ENCODE measurements at regions not wholly inside any gene's neighbourhood (a gene's known extent, or its start where the extent isn't known, plus 50 kb on each side); places are given as distances from the start of the nearest gene placed in this dataset.

DNA sequence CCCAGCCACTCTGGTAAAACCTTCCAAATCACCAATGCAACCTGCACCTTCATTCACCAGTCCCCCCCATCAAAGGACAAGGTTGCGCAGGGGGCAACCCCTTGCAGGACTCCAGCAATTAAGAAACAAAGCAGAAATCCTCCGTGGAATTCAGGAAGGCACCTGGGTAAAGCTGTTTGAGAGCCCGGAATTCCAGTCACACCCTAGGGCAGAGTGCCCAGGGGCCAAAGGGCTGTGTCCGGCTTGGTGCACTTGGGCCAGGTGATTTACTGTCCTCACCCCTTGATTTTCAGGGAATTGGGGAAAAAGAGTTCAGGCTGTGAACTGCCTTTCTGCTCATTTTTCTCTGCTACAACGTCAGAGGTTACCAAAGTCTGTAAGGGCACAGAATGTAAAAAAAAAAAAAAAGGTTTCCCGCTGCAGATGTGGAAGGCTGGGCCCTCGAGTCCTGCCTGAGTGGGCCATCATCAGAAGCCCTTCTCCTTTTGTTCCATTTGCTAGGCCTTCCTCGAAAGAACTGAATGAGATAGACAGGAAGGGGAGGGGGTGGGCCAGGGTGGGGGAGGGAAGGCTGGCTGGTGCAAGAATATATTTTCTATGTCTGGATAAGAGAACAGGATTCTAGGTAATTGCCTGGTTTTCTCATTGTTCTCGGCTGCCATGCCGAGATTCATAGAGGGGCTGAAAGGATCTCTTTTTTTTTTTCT lies 266.5 kb upstream of the PSMD7 start:
- no peak for DNase-seq

- DNase-seq = no peak
Observed at GRCh38 chr16:74029115-74029792, 267.4 kb upstream of the PSMD7 start.

GRCh38 chr16:74026373-74027281 lies 270.0 kb upstream of the PSMD7 start:
- no peak for DNase-seq

DNA sequence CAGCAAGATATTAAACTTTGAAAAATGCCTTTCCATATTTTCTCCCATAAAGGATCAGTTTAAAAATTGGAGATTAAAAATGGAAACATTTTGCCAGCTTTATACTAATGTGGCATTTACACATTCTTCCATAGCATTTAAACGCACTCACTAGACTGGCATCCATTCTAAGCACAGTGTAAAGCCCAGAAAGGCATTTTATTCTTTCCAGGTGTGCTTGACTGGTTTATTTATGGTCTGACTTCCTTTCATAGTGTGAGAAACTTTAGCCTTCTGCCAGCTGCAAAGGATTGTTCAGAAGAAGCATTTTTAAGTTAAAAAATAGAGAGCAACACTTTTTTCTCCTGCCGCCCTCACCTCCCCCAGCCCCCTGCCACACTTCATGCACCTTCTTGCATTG lies 271.7 kb upstream of the PSMD7 start:
- no peak for DNase-seq

GRCh38 chr16:74020095-74020670 lies 276.4 kb upstream of the PSMD7 start:
- DNase-seq = no peak

DNA sequence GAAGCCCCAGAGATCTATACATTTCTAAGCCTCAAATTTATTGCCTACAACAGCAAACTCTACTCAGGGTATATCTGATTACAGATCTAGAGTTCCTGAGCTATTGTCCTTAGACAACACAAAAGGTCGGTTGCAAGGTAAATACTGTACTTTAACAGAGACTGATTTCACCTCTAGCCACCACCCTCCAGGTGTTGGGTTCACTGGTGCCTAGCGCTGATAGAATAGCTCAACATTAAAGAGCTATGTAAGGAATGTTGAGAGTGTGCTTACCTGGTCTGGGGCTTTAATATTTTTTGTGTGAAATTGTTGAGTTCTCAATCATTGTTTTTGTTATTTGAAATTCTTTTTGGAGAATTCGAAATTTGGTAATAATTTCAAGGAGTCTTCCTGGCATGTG lies 277.0 kb upstream of the PSMD7 start:
- no peak for DNase-seq

GRCh38 chr16:74015953-74016352 lies 280.7 kb upstream of the PSMD7 start:
- no peak for DNase-seq

- no peak for DNase-seq
Observed at GRCh38 chr16:73998707-73999106, 297.9 kb upstream of the PSMD7 start.

DNA sequence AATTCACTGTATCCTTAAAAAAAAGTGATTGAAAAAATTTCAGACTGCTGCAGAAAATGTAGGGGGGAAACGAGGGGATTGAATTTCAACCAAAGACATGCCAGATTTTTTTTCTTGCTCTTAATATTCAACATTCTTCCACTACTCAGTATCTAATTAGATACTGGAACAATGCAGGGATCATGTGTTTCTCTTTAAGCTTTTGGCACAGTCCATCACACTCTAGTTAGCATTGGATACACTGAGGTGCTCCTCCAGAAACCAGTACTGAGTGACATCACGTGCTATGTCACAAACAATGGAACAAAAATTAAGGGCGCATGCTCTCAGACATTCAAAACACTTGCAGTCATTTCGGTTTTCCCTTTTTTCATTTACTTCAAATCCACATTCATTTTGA lies 298.6 kb upstream of the PSMD7 start:
- DNase-seq = no peak

DNA sequence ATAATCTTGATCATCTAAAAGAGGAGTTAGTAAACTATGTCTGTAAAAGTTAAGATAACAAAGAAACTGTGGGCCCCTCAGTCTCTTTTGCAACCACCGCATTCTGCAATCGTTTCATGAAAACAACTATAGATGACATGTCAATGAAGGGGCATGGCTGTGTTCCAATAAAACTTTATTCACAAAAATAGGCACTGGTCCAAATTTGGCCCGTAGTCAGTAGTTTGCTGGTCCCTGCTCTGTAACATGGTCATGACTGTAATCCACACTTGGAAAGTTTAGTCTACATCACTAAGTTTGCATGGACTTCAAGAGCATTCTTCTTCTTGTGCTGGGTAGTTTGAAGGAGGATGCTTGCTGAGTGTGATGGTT lies 299.3 kb upstream of the PSMD7 start:
- DNase-seq = no peak

DNA sequence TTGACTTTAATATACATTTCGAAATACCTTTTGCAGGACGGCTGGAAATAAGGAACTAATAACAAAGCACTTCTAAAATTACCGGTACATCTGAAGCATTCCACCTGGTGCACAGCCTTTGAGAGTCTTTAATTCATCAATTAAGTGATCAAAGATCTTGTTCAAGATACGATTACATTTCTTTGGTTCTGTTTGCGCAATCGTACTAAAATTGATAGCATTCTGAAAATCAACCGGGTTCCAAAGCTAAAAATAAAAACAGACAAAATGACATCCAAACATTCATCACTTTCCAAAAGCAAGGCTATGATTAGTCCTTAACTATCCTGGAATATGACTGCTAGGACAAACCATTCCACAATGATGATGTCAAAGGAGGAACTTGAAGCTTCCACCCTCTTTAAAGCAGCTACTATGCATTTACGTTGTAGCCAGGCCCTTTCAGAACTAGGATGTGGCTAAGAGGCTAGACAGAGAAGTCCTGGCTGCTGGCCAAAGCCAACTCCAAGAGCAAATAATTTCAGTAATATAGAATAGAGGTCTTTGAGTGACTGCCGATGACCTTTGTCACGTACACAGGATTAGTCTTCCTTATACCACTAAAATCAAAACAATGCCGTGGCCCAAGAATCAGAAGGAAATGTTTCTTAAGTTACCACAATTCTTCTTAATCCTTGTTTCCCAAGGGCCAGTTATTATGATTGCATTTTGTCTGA lies 299.8 kb upstream of the PSMD7 start:
- no peak for DNase-seq

DNA sequence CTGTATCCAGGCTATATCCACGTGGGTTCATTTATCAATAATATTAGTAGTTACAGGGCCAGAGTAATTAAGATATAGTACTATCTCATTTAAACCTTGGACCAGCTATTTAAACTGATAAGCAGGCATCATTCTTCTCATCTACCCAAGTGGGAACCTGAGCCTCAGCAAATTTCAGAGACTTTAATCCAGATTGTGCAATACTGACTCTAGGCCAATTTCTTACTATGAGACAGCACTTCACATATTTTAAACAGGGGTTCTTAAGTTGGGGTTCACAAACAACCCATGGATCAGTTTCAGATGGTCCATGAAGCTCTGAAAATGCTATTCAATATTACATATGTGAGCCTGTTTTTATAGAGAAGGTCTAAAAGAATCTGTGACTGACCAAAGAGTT lies 302.7 kb upstream of the PSMD7 start:
- no peak for DNase-seq

- no peak for DNase-seq
Observed at GRCh38 chr16:73978407-73978784, 318.2 kb upstream of the PSMD7 start.

DNA sequence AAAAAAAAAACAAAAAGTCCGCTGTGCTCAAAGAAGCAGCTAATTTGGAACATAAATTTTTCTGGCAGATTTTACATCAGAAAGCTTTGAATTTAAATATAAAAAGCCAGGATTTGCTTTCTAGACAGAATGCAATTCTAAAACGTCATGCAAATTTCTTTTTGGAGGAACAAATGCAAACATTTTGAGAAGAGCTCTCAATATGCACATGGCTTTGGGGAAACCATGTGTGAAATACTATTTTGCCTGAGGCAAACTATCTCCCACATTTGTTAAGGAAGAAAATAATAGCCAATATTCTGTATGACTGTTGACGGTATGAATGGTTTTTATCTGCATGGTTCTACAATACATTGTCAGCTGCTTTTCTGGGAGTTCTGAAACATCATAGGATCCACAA lies 320.0 kb upstream of the PSMD7 start:
- no peak for DNase-seq

DNA sequence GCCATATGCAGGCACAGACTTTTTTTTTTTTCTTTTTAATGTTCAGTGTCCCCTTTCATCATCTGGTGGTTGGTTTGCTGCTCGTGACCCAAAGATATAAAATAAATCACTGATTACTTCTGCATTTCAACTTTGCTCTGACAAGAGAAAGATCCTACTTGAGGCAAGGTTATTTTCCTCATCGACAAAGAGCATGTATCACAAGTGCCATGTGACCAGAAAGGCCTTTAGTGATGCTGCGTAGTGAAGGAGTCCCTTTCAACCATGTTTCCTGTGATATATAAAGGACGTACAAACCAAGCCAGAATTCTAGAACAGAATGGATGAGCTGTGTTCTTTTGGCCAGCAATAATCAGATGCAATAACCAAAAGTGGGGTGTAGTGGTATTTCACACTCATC lies 323.4 kb upstream of the PSMD7 start:
- DNase-seq = no peak

DNA sequence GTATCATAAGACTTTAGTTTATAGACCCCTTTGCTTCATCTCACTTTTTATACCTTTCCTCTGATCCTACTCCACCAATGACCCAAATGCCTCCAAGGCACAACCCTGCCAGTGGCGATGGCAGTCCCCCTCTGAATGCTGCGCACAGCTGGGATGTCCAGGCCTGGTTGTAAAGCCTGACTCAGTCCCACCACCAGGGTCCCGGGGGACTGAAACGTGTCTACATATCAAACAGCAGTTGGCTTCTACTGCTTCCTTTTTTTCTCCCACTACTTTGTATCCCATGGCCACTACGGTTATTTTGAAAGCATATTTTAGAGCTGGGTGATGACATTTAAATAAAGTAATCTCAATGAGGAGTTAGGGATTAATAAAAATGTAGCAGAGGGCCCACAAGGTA lies 329.8 kb upstream of the PSMD7 start:
- DNase-seq = no peak

DNA sequence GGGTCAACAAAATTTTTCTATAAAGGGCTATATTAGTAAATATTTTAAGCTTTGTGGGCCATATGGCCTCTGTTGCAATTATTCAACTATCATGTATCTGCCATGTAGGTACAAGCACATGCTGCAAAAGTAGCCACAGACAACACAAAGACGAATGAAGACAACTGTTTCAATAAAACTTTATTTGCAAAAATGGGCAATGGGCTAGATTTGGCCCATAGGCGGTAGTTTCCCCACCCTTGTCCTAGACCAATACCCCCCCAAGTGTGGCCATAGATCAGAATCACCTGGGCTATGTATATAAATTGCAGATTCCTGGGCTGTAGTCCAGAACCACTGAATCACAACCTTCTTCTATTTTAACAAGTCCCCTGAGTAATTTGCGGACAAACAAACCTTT lies 331.0 kb upstream of the PSMD7 start:
- DNase-seq = no peak

- peak in 4 of 6 experiments; percentile 1 to 11 (median 4) for DNase-seq
Observed at GRCh38 chr16:73956587-73957494, 339.8 kb upstream of the PSMD7 start.

DNA sequence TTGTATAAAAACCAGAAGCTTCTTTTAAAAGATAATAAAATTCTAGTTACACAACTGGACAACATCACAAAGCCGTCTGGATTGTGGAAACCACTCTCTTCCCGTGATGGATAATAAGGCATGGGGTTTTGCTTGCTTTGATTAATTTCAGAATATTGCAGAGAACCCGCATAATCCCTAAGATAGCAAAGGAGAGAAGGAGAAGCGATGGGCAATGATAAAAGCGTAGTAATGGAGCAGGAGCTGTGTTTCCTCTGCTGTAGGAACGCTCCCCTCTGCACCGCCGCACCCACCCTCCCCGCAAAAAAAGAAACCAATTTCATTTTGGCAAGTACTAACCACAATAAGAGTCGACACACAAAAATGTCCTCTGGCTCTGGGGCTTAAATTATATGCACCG lies 340.9 kb upstream of the PSMD7 start:
- no peak for DNase-seq

DNA sequence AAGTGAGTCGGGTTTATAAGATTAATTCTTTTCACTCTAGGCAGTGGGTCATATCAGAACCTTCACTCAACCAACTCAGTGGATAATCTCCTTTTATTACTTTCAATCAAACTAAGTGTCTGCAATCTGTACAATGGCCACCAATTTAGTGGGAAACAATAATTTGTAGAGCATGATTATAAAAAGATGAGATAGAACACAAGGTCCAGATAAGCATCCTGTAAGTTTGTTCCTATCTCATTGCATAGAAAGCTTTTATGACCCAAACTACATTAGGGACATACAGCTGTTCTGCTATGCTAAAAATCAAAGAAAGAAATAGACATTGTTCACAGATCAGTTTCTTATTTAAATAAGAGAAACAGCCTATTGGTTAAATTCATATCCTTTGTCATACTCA lies 341.4 kb upstream of the PSMD7 start:
- no peak for DNase-seq

DNA sequence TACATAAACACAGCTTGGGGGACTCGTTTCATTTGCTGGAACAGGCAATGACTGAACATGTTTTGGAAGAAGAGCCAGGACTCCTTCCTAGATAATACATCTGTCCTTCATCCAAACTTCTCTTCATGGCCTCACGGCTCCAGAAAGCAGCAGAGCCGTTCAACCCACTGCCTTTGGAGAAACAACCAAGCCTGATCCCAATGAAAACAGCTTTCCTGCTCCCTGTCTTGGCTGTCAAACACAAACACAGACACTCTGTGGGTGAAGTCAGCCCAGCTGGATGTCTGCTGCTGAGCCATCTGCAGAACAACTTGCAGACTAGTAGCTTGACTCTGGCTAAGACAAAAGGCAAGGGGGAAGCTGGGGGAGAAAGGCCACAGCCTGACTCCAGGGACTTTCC lies 345.1 kb upstream of the PSMD7 start:
- DNase-seq = no peak
